Heart left ventricle (tissue), 13 donors: ENCODE measurements at regions not wholly inside any gene's neighbourhood (a gene's known extent, or its start where the extent isn't known, plus 50 kb on each side); places are given as distances from the start of the nearest gene placed in this dataset.
"Not testable (repeated sequence)": the region's sequence is repeated elsewhere in the genome, so short reads cannot be mapped to it uniquely, and the experiment has no call there.

ENCODE experiments used
- CTCF ChIP-seq, 12 donors: fragments of 200-600 bp; sonication (generic) in 4 of 12; IDR thresholded peaks; one replicate each; pipeline versions ENCODE4 v1.5.0 to v1.8.0; 2018 to 2022; ENCODE audit warnings: antibody characterized with exemption in 12 of 12, mild to moderate bottlenecking in 5 of 12
- POLR2A ChIP-seq, 2 donors: fragments of 450-650 bp; IDR thresholded peaks; one replicate each; pipeline ENCODE4 v1.6.1; 2017; ENCODE audit warnings: antibody characterized with exemption in 2 of 2, mild to moderate bottlenecking in 2 of 2, moderate library complexity in 2 of 2
- donor health status: ischemic (EF 13 %, LVEDD 7.1; RV severe dilation, severe dysfunction).
- donor health status: DM: no; HTN: yes; CAD: no.
- donor health status: DM: no; HTN: no; CAD: no.
- donor health status: ischemic (EF 25% LVEDD 6.9; RV normal size, moderate dysfunction).
- donor health status: ischemic (EF 25% LVEDD 5.7; RV mildly dilated, moderate dysfunction).
- donor health status: ischemic (EF 35%, LVEDD 5.7; RV mildly dilated, moderate dysfunction).
- donor health status: nonischemic (EF 11% LVEDD 7.7; RV severe dilation, severe dysfunction).
- donor health status: DM: yes; HTN: yes; CAD: no.
- donor health status: PGD.
- donor health status: ischemic (EF 29% LVEDD 5.4; RV normal size, mild dysfunction).
- donor health status: nonischemic (EF 23%, LVEDD 6.1; RV moderate dilation, normal function).

- TF ChIP-seq CTCF, POLR2A (IDR thresholded peaks at IDR 0.05): not testable (repeated sequence)
Observed at GRCh38 chr3:21923156-21923555, 172.1 kb upstream of the ZNF385D start.
